HK-2 (cell line): ENCODE measurements at regions not wholly inside any gene's neighbourhood (a gene's known extent, or its start where the extent isn't known, plus 50 kb on each side); places are given as distances from the start of the nearest gene placed in this dataset.
"Not testable (repeated sequence)": the region's sequence is repeated elsewhere in the genome, so short reads cannot be mapped to it uniquely, and the experiment has no call there.

ENCODE experiments used
- DNase-seq: peaks from one replicate; pipeline ENCODE4 v3.0.0-alpha.2; 2018; ENCODE audit not compliant: unreplicated experiment

- DNase-seq = no peak
These were observed 202.8 kb upstream of the WSB1 start for GRCh38 chr17:27091043-27091497.

- DNase-seq = not testable (repeated sequence)
These were observed 199.7 kb upstream of the WSB1 start for GRCh38 chr17:27094179-27094578.

- not testable (repeated sequence) for DNase-seq
These were observed 198.1 kb upstream of the WSB1 start for GRCh38 chr17:27095821-27096220.

- DNase-seq = not testable (repeated sequence)
These were observed 194.6 kb upstream of the WSB1 start for GRCh38 chr17:27099266-27099665.

GRCh38 chr17:27104605-27105221, 189.2 kb upstream of the WSB1 start:
- DNase-seq = not testable (repeated sequence)

GRCh38 chr17:27105636-27106035, 188.3 kb upstream of the WSB1 start:
- no peak for DNase-seq

- DNase-seq = no peak
These were observed 187.4 kb upstream of the WSB1 start for GRCh38 chr17:27106347-27106981.

- DNase-seq = no peak
These were observed 186.9 kb upstream of the WSB1 start for GRCh38 chr17:27106982-27107360.

- not testable (repeated sequence) for DNase-seq
These were observed 186.3 kb upstream of the WSB1 start for GRCh38 chr17:27107386-27108328.

GRCh38 chr17:27109346-27109745, 184.6 kb upstream of the WSB1 start:
- no peak for DNase-seq

- no peak for DNase-seq
These were observed 140.9 kb upstream of the WSB1 start for GRCh38 chr17:27153005-27153404.

GRCh38 chr17:27155866-27156265, 138.0 kb upstream of the WSB1 start:
- no peak for DNase-seq

GRCh38 chr17:27157297-27157696, 136.6 kb upstream of the WSB1 start:
- DNase-seq = no peak

GRCh38 chr17:27157898-27158297, 136.0 kb upstream of the WSB1 start:
- no peak for DNase-seq

GRCh38 chr17:27158382-27158781, 135.5 kb upstream of the WSB1 start:
- no peak for DNase-seq

- no peak for DNase-seq
These were observed 113.6 kb upstream of the WSB1 start for GRCh38 chr17:27180322-27180721.

- DNase-seq = not testable (repeated sequence)
These were observed 112.5 kb upstream of the WSB1 start for GRCh38 chr17:27181379-27181925.

GRCh38 chr17:27181935-27182334, 112.0 kb upstream of the WSB1 start:
- DNase-seq = no peak

GRCh38 chr17:27197505-27197904, 96.4 kb upstream of the WSB1 start:
- DNase-seq = not testable (repeated sequence)

- no peak for DNase-seq
These were observed 94.0 kb upstream of the WSB1 start for GRCh38 chr17:27199948-27200347.

- no peak for DNase-seq
These were observed 93.4 kb upstream of the WSB1 start for GRCh38 chr17:27200476-27200875.

- DNase-seq = no peak
These were observed 90.7 kb upstream of the WSB1 start for GRCh38 chr17:27203241-27203640.
